NCI-H1417 (cell line): ENCODE measurements at regions not wholly inside any gene's neighbourhood (a gene's known extent, or its start where the extent isn't known, plus 50 kb on each side); places are given as distances from the start of the nearest gene placed in this dataset.

Experiments used
- DNase-seq, 3 experiments: peaks; one replicate each; lab custom pipeline; 2025; lab: John Stamatoyannopoulos, UW

DNA sequence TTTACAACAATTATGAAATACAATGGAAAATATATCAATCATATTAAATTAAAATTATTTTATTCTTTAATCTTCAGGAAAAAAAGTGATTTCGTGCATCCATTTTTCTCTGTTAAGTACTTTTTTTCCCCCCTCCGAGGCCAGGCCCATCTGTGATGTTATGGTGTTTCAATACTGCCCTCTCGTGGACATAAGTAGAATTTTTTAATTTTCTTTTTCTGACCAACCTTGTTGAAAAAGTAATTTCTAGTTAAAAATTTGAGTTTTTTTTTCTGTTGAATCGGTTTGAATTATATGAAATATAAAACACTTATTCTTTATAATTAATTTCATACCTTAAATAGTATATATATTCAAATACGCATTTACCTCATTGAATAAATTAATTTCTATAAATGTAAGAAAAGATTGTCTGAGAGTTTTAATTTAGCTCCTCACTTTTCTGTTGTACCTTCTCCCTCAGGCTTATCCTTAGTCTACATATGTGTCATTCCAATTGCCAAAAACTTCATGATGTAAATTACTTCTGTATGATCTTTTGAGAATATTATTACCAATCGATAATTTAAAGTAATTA is 175.8 kb upstream of the TECRL start:
- peak; percentile 23 to 64 (median 31) for DNase-seq

DNA sequence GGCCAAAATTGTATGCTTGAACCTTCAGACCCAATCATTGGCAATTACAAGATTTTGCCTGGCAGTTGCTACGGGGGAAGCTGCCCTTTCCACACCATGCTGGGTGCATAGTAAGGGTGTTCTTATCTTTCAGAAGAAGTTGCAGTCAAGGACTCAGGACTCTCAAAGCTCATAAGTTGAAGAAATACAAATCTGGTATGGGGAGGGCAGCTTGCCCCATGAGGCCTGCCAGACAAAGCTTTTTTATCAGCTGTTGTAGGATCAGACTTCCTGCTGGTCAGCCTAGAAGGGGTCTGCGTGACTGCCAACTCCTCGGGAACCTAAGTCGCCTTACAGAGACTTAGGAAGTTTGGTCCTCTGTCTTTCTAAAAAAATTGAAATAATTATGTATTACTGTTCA is 174.9 kb upstream of the TECRL start:
- DNase-seq: no peak

- DNase-seq: no peak
These were observed 173.2 kb upstream of the TECRL start for GRCh38 chr4:64582492-64582891.

DNA sequence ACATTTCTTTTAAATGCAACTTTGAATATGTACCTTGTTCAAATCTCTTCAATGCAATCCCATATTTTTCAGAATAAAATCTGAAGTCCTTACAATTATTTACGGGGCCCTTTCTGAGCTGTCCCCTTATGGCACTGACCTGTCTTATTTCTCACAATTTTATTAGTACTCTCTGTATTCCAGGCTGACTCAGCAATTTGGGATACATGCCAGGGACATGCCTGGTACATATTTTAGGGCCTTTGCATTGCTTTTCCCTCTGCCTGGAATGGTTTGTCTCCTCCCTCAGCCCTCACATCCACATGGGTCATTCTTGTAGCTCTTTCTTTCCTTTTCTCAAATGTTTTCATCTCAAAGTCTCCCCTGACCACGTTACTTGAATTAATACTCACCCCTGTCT is 172.2 kb upstream of the TECRL start:
- no peak for DNase-seq

- DNase-seq: no peak
These were observed 154.9 kb upstream of the TECRL start for GRCh38 chr4:64564126-64564525.

- no peak for DNase-seq
These were observed 150.3 kb upstream of the TECRL start for GRCh38 chr4:64559571-64559970.

DNA sequence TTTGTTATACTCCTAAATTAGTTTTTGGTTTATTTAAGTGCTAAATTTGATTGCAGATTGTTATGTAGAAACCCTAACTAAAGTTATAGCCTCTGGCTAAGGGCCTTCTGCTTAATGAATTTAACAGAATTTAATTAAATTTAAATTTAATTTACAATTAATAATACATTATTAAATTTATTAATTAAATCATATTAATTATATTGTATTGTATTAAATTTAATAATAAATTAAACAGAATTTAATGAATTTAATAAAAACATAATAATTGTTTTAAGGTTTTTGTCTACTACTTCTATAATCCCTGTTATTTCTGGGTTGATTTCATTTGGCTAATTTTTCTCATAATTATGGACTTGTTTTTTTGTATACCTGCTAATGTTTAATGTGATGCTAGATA is 141.9 kb upstream of the TECRL start:
- DNase-seq: no peak

DNA sequence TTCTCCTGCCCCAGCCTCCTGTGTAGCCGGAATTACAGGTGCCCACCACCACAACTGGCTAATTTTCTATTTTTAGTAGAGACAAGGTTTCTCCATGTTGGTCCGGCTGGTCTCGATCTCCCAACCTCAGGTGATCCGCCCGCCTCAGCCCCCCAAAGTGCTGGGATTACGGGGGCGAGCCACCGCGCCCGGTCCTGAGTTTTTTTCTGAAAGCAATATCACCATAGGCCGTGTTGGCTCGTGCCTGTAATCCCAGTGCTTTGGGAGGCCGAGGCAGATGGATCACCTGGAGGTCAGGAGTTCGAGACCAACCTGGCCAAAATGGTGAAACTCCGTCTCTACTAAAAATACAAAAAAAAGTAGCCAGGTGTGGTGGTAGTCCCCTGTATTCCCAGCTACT is 136.3 kb upstream of the TECRL start:
- no peak for DNase-seq

DNA sequence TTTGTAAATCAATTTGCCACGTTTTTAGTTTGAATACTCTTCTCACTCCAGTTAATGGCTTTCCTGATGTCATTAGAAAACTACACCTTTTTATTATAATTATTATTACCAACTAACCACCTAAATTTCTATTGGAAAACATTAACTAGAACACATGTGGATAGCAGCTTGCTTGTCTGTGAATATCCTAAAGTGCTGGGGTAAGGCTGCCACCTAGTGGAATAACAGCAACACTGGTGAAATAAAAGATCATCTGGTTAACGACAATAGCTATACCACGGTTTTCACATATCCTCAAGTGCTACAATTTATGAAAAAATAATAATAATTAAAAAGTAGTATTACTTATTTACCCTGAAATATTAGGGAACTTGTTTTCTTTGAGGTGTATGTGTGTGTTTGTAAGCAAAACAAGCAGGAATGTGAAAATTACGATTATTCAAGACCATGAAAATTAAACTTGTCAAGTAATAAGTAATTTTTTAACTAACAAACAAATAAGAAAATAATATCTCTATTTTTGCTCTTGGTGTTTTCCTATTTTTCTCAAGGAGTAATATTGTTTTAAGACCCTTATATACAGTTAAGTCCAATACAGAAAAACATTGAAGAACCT is 130.1 kb upstream of the TECRL start:
- DNase-seq: peak; percentile 32 to 83 (median 36)

DNA sequence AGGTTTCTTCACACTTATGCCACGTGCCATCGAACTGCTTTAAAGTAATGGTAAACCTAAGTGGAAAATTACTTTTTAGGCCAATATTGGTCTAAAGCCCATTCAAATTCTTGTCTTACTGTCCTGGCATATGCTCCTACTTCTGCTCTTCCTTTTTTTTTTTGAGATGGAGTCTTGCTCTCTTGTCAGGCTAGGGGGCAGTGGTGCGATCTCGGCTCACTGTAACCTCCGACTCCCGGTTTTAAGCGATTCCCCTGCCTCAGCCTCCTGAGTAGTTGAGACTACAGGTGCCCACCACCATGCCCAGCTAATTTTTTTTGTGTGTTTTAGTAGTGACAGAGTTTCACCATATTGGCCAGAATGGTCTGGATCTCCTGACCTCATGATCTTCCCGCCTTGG is 129.0 kb upstream of the TECRL start:
- DNase-seq: no peak

DNA sequence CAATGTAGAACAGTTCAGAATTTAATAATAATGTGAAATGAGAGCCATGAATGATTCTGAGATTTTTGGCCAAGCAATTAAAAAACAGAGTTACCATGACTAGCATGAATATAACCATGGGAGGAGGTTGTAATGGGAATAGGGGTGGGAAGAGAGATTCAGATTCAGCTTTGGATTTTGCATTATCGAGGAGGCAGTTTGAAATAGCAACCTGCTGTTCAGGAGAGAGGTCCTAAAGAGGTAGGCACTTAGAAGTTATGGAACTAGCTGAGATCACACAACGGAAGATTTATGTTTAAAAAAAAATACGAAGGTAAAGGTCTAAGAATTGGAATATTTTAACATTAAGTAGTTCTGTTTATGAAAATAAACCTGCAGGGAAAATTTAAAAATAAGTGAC is 124.4 kb upstream of the TECRL start:
- no peak for DNase-seq

- no peak for DNase-seq
These were observed 123.9 kb upstream of the TECRL start for GRCh38 chr4:64533159-64533558.

GRCh38 chr4:64520421-64520820 is 111.2 kb upstream of the TECRL start:
- DNase-seq: peak in 2 of 3 experiments; percentile 5 to 51

DNA sequence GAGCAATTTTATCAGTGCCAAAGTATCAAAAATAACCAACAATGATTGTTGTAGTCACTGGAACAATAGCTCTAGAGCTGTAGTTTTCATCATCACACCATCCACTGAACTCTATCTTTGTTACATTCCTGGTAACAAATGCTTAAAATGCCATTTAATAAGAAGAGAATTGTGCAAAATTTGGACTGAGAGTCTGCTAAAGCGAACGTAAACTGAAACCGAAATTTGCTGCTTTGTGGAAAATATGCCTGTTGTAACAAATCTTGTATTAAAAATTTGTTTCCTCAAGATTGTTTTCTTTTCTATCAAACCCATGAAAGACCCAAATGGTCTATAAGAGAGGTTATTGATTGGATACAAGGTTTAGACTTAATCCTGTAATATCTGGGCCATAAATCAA is 109.3 kb upstream of the TECRL start:
- DNase-seq: no peak

GRCh38 chr4:64516176-64516575 is 106.9 kb upstream of the TECRL start:
- no peak for DNase-seq

DNA sequence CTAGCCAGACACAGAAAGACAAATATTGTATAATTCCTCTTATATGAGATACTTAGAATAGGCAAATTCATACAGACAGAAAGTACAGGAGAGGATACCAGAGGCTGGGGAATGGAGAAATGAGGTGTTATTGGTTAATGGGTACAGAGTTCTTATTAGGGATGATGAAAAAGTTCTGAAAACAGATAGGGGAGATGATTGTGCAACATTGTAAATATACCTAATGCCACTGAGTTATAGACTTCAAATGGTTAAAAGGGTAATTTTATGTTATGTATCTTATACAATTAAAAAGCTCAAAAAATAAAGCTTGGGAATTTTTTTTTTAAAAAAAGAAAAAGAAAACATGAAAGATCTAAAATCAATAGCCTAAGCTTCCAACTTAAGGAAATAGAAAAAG is 98.8 kb upstream of the TECRL start:
- DNase-seq: no peak

DNA sequence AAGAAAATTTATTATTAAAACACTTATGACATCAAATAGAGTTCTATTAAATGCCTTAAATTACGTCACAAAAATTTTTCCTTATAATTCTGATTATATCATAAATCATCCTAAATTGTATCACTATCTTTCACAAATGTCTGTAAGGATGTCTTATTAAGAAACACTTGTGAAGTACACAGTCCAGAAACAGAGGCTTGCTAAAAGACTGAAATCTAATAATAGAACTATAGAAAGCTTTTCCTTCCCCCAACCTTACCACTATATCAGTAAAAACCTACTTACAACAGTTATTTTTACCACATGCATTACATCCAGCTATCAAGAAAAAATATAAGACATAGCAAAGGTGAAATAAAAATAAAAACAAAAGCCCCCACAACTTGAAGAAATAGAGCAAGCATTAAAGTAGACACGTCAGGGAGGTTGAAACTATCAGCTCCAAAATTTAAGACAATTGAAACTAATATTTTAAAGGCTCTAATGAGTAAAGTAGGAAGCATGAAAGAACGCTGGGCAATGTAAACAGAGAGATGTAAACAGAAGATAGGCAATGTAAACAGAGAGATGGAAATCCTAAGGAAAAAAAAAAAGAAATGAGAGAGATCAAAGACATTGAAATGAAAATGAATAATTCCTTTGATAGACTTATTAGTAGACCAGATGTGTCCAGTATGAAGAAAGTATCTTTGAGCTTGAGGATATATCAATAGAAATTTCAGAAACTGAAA is 94.9 kb upstream of the TECRL start:
- DNase-seq: no peak

DNA sequence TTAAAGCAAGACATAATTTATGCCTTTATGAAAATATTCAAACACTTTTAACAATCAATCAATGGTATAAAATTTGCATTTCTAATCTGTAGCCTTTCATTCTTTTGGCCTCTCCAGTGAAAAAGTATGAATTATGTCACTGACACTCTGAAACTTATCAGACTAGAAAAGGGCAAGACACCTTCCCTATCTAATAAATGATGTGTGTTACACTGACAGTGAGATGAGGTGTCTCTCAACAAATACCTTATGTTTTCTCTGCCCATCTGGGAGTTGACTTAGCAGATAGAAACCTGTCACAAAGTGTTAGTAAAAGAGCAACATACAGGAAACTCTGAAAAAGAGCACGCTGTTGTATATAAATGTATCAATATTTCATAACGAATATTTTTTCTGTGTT is 94.2 kb upstream of the TECRL start:
- no peak for DNase-seq

- peak in 1 of 3 experiments; percentile 50 for DNase-seq
These were observed 88.2 kb upstream of the TECRL start for GRCh38 chr4:64497491-64497890.

DNA sequence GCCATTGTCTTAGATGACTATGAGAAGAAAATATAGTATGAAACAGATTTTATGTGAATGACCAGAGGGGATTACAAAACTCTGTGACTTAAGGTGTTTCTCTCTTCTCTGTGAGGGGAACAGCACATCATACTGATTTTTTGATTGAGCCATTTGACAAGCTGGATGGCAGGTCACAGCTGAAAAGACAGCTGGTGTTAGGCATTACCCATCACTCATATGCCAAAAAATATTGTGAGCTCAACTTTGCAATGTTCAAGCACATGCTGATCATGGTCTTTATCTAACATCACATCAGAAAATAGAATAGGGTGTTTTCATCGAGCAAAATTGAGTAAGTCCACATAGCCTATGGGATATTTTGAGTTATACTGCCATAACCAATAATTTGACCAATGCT is 86.7 kb upstream of the TECRL start:
- DNase-seq: no peak

DNA sequence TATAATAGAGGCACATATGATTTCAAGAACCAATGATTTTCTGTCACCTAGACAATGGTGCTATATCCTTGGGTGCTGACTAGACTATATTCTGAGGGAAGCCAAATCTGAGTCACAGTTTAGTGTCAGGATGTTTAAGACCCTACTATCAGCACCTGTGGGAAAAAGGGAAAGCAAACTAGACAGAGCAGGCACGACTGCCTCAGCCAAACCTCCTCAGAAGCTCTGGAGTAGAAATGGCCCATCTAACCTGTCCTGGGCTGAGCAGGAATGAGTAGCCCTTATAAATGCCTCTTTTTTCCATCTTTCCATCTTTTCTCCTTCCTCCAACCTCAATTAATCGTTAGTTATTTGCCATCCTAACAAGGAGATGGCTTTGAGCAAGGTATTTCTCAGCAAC is 80.4 kb upstream of the TECRL start:
- no peak for DNase-seq

DNA sequence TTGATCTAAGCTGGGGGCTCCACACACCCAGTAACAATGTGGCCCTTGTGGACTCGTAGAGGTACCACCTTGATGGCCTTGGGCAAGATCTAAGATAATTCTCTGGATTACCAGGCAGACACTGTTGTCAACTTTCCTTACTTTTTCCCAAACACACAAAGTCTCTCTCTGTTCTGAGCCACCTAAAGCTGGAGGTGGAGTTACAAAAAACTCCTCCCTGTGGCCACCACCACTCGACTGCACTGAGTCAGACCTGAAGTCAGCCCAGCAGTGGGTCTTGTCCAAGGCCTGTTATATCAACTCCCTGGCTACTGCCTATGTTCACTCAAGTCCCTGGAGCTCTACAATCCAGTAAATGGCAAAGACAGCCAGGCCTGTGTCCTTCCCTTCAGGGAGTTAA is 70.1 kb upstream of the TECRL start:
- no peak for DNase-seq

GRCh38 chr4:64477127-64477526 is 67.9 kb upstream of the TECRL start:
- DNase-seq: no peak

DNA sequence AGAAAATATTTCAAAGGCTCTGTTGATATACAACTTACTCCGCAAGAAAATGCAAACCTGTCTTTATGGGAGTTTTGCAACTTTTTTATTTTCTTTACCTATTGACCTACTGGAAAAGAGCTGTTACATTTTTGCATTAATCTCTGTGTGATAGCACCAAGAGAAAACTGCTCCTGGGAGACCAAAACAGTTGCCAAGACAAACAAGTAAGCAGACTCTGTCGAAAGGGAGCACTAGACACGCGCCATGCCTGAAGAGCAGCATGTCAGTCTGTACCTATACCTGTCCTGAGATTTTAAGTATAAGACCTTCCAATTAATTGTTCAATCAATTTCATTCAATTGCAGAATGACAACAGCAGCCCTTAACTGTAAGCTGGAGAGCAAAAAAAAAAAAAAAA is 56.0 kb upstream of the TECRL start:
- DNase-seq: no peak
